GM19035 (cell line): ENCODE measurements at regions not wholly inside any gene's neighbourhood (a gene's known extent, or its start where the extent isn't known, plus 50 kb on each side); places are given as distances from the start of the nearest gene placed in this dataset.
"Not testable (repeated sequence)": the region's sequence is repeated elsewhere in the genome, so short reads cannot be mapped to it uniquely, and the experiment has no call there.

Source experiments
- ATAC-seq: cut with Tn5 transposase; IDR thresholded peaks from one replicate; pipeline ENCODE4 v1.9.1; 2021; ENCODE audit not compliant: unreplicated experiment

DNA sequence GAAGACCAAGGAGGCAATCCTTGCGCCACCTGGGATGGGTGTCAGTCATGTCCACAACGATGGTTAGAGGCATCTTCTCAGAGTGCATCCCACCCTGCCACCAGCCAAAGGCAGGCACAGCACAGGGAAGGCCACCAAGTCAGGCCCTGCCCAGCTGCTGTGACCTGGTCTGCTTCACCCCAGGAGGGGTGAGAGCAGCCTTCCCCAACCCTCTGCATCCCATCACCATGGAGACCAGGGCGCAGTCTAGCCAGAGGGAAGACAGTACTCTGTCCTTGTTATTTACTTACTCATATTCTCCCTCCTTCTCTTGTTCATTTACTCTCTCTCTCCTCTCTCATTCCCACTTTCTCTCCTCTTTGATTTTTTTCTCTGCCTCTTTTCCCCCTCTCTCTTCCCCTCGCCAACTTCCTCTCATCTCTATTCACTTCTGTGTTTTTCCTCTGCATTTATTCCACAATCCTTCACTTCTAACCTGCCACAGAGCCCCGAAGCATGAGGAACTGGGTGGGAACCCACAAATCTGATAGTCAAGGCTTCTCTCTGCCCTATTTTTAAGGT is 749.4 kb downstream of the UQCRFS1 start:
- ATAC-seq: no peak

DNA sequence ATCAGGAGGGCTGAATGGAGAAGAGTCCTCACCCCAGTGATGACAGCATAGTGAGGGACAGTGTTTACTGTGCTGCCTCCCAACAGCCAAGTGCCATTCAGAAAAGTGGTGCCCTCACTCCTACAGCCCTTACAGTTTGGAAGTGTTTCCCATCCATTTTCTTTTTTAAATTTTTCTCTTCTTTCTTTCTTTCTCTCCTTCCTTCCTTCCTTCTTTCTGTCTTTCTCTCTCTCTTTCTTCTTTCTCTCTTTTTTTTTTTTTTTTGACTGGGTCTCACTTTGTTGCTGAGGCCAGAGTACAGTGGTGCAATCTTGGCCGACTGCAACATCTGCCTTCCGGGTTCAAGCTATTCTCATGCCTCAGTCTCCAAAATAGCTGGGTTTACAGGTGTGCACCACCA is 755.3 kb downstream of the UQCRFS1 start:
- no peak for ATAC-seq

DNA sequence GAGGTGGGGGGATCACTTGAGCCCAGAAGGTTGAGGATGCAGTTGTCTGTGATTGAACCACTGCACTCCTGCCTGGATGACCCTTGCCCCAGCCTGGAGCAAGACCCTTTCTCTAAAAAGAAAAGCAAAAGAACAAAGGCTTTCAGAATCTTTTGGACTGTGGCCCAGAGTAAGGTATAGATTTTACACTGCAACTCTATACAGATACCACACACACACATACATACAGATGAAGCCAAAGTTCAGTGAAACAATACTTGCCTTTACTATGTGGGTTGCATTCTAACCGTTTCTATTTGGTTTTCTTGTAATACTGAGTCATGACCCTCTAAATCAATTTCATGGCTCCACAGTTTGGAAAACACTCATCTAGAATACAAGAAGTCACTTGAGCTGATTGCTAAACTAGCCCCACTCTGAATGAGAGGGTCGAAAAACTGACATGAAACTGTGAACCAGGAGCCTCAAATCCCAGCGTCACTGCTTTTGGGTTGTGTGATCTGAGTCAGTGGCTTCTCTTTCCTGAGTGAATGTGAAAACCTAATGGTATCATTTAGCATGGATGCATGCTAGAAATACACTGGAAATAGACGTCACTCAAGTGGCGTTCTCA is 756.1 kb downstream of the UQCRFS1 start:
- no peak for ATAC-seq

DNA sequence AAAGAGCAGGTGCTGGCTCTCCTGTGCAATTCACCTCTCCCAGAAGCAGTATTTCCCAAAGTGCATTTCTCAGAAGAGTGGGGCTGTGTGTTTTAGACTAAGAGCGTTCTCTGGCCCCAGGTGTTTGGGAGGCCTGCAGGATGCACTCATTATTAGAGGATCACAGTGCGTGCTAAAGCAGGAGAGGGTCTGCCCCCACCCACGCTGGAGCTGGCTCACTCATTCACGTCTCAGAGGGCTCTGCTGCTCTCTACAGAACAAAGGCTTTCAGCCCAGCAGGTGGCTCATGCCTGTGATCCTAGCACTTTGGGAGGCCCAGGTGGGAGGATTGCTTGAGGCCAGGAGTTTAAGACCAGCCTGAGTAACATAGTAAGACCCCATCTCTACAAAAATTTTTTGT is 756.7 kb downstream of the UQCRFS1 start:
- no peak for ATAC-seq

DNA sequence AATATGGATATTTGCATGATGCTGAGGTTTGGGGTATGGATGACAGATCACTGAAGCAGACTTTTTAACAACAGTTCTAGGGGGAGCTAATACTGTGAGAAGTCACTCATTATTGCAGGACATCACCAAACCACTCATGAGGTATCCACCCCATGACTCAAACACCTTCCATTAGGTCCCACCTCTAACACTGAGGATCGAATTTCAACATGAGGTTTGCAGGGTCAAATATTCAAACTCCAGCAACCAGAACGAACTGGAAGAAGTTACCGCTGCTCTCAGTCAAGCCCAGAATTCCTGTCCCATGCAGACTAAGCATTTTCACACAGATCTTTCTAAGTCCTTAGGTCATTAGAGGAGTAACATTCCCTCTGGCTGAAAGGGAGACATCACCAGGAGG is 758.9 kb downstream of the UQCRFS1 start:
- ATAC-seq: no peak

DNA sequence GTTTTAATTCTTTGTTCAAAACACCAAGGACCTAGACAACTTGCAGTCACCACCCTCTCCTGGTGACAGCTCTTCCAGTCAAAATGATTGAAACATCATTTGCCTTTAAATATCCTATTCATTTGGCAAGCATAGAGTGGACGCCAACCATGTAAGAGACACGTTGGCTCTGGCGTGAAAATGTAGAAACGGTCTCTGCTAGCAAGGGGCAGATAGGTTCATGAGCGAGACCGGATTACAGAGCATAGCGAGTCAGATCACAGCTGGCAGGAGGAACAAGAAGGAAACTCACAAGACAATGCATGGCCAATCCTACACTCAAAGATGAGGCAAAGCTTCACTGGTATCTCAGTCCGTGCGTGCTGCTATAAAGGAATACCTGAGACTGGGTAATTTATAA is 759.5 kb downstream of the UQCRFS1 start:
- no peak for ATAC-seq

DNA sequence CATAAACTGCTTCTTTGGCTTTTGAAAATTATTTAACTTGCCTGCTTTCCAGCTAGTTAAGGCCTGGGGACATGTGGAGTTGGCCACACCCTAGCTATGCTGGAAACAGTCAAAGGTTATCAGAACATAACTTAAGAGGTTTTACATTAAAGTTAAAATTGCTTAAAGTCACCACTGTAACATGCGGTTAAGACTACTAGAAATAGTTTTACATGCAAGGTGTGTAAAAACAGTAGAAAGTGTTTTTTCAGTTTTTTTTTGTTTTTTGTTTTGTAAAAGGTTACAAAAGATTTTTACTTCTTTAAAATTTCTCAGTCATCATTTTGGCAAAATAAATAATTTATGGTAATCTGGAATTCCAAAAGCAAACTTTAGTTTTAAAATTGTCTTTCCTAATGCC is 763.1 kb downstream of the UQCRFS1 start:
- ATAC-seq: no peak

DNA sequence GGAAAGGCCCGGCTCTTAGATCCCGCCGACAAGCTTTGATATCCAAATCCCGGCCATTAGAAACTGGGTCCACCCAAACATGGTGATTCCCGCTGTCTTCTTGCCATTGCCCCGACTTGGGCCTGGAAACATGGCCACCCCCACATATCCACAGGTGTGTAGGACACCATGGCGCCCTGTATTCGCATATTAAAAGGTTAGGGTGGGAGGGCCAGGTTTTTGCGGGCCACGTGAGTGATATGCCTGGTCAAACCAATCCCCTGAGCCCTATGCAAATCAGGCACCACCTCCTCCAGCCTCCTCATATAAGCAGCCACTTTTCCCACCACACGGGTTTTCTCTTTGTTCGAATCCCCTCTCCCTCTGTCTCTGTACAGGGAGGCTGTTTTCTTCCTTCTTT is 766.4 kb downstream of the UQCRFS1 start:
- no peak for ATAC-seq

DNA sequence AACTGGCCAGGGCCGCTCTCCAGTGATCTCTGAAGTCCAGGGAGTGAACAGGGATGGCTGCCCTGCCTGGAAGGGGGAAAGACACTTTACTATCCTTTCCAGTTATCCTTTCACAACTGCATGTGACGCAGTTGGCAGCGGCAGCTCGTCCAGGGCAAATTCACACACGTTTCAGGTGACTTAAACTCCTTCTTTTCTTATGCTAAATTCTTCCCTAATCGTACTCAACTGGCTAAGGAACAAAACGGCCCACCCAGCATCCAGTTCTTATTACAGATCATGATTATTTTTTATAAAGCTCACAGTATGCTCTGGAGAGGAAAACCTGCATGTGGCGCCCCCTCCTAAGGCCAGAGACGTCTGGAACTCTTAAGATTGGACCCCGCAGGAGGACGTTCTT is 767.1 kb downstream of the UQCRFS1 start:
- no peak for ATAC-seq

DNA sequence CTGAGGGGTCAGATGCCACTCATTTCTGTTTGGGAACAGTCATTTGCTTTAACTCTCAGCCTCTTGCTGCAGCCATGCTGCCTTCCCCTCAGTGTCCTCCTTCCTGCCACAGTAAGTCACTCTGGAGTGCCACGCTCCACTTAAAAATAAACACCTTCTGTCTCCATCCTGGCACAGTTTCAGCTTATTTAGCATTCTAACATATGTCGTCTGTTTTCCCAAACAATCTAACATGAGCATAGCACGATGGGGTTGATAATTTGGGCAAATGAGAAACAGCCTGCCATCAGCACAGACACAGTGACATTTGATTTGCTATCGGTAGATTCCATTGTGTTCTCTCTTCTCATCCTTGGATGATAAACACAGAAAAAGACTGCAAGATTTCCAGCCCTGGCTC is 768.6 kb downstream of the UQCRFS1 start:
- ATAC-seq: no peak

DNA sequence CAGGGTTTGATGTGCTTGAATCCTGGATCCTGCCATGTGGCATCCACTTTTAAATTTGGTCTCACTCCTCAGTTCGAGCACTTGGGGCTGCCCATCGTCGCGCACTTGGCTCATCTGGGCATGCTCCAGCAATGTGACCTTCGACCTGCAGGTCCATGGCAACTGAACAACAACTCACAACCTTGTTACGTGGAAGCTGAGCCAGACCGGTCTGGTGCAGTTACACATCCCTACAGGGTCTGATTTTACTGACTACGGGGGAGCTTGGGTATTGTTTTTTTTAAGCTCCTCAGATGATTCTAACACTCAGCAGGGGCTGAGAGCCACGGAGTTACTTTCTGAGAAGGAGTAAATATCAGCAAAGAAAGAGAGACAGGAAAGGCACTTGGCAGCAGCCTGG is 769.6 kb downstream of the UQCRFS1 start:
- no peak for ATAC-seq

DNA sequence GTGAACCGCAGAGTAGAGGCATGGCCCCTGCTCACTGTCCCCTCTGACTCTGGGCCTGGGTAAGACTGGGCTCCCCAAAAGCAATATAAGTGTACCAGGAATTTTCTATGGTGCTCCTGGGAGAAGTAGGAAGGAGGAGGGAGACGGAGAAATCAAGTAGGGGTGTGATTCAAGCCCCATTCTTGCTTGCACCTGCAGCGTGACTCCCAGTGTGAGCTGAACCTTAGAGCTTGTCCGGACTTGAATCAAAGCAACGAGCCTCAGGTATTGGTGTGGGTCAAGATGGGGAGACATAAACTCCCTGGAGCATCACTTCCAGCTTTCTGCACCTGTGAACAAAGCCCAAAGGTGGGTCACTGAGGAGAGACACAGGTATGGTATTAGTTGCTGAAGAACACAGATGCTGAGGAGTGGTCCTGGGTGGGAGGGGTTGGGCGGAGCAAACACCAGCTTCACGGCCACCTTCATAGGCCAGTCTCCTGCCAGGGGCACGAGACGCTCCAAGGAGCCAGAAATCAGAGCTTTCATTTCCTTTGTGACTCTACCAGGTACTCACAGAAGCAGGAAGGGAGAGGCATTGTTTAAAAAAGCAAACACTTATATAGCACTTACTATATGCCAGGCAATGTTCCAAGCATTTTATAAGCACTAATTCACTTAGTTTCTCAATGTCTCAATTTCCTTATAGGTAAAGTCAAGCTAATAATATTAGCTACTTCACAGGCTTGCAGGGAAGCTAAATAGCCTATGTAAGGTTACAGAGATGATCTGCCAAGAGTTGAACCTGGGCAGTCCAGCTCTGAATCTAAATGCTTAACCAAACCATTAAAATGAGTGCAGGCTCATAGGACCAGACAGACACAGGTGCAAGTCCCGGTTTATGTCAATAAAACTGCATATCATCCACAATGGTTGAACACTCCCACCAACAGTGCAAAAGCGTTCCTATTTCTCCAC is 775.3 kb downstream of the UQCRFS1 start:
- ATAC-seq: no peak

DNA sequence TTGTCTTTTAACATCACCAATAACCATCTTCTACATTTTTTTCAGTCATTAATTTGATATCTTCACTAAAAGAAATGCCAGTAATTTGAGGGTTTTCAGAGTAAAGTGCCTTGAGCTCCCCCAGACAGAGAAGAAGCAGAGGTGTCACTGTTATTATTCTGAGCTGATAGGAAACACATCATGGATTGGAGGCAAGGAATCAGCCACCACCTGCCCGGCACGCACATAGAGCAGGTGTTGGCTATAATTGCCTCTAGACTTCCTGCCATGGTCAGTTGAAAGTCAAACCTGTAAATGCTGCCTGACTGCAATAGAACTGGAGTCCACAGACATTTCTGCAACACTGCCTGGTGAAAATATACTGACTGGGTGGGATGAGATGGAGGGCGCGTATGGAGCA is 776.6 kb downstream of the UQCRFS1 start:
- no peak for ATAC-seq

DNA sequence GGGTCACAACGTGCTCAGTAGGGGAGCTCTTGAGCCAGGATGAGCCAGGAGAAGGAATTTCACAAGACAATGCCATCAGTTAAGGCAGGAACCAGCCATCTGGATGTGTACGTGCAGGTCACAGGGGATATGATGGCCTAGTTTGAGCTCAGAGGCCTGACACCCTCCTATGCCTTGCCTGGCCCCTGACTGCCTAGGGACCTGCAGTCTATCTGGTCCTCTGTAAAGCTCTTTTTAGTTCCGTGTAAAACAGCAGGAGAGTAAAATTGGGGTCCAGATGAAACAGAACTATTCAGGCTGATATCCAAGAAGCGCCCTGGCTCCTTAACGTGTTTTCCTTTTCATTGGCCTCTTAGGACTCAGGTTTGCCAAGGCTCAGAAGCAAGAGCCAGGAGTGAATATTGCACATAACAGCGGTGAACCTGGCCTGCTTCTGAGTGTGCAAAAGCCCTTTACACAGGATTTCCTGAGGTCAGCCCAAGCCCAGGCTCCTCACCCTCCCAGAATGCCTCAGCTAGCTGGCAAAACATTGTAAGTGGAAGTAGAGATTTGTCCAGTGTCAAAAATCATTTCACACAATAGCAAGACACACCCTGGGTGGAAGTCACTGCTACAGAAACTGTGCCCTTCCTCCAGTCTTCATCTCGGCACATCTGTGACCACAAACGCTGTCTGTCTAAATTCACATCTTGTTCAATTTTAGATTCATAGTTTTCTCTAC is 777.2 kb downstream of the UQCRFS1 start:
- no peak for ATAC-seq

DNA sequence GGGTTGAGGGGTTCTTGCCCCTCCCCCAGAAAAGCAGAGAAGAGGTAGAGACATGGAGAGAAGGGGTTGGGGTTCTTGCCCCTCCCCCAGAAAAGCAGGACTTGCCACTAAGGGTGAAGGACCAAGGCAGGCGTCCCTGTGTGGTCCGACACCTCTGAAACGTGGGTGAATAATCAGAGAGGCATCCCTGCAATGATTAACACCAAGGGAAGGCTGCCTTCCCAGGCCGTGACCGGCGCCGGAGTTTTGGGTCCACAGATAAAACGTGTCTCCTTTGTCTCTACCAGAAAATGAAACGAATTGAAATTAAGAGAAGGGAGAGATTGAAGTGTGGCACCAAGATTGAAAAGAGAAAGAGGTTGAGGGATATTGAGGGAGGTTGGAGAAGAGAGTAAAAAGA is 778.2 kb downstream of the UQCRFS1 start:
- not testable (repeated sequence) for ATAC-seq

DNA sequence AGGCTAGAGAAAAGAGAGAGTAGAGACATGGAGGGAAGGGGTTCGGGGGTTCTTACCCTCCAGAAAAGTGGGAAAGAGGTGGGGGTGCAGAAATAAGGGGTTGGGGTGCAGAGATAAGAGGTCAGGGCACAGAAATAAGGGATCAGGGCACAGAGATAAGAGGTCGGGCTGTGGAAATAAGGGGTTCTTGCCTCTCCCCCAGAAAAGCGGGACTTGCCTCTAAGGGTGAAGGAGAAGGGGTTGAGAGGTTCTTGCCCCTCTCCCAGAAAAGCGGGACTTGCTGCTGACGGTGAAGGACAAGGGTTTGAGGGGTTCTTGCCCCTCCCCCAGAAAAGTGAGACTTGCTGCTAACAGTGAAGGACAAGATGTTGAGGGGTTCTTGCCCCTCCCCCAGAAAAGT is 778.6 kb downstream of the UQCRFS1 start:
- ATAC-seq: not testable (repeated sequence)

DNA sequence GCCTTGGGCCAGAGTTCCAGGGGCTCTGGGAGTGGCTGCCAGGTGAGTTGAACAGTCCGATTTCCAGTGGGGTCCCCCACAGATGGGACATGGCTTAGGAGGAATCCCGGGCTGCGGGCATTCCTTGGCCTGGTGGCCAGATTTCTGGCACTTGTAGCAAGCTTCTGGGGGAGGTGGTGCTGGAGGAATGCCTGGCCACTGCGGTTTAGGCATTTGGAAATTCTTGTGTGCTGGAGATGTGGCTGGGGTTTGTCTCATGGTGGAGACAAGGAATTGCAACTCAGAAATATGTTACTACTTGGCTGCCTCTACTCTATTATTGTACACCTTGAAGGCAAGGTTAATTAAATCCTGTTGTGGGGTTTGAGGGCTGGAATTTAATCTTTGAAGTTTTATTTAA is 779.8 kb downstream of the UQCRFS1 start:
- ATAC-seq: not testable (repeated sequence)

DNA sequence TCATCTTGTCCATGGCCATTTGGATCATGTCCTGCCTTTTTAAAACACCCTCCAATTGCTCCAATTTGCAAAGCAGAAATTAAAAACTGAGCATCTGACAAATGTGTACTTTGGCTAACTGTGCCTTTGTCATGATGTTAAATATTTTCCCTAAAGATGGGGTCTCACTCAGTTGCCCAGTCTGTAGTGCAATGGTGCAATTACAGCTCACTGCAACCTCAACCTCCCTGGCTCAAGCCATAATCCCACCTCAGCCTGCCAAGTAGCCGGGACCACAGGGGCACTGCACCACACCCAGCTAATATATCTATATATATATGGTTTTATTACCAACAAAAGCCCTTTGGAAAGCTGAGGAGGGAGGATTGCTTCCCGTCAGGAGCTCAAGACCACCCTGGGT is 782.7 kb downstream of the UQCRFS1 start:
- no peak for ATAC-seq

DNA sequence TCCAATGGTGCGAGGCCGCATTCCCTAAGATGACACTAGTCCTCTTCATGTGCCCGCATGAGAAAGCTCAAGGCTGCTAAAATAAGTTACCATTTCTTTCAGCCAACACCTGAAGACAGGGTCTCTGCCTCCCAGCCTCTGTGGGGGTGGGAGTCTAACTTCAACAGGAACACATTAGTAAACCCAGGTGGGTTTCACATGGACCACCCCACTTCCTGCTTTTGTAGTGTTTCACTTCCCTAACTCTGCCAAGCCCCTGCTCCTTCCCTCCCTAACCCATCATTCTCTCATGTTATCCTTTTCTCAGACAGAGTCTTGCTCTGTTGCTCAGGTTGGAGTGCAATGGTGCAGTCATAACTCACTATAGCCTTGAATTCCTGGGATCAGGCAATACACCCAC is 783.6 kb downstream of the UQCRFS1 start:
- no peak for ATAC-seq

DNA sequence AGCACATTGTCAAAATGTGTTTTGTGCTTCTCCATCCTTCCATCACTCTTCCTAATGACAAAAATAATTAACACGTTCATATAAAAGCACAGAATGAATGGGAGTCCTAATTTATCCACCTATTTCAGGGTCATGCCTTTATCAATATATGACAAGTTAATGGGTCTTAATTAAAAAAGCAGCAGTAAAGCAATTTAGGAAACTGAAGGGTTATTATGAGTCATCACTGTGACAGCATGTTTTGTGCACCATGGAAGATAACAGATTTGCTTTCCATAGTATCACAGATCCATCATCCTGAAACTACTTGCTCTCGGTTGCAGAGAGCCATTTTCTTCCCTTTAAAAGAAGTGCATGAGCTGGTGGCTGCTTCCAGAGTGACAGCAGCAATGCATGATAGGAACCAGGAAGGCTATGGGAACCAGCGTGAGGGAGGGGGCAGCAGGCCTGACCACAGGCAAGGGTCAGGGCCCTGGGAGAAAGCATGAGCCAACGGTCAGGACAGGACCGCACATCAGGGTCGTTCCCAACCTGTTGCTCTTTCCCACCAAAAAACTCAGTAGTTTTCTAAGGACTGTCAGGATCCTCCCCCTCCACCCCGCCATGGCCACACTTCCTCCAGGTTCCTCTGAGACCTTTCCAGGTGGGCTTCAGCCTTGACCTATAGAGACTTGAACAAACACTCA is 784.1 kb downstream of the UQCRFS1 start:
- no peak for ATAC-seq
